ENCODE measurements at regions not wholly inside any gene's neighbourhood (a gene's known extent, or its start where the extent isn't known, plus 50 kb on each side); places are given as distances from the start of the nearest gene placed in this dataset.

- no TSS peak for BruUV-seq (replicated peaks)
- Histone ChIP-seq H3K9me3 (ENCODE audit: control insufficient read depth, insufficient read depth, low read depth, low read length) (no peaks in the 10 kb centered on the region), H3K27me3 (ENCODE audit: control insufficient read depth, insufficient read depth, low read length) (no peaks in the 10 kb centered on the region), H3K36me3 (ENCODE audit: control insufficient read depth, insufficient read depth, low read length) (no peaks in the 10 kb centered on the region), H3K4me3 (ENCODE audit: low read depth in 2 of 2, low read length in 2 of 2) (no peak overlapping the region), H3K27ac (ENCODE audit: low read length) (no peak overlapping the region), H3K4me1 (ENCODE audit: control insufficient read depth, insufficient read depth, low read length) (no peaks in the 10 kb centered on the region)
- CTCF ChIA-PET = no interaction called here
- POLR2A ChIA-PET = no interaction called here
- TF ChIP-seq SIN3A (IDR thresholded peaks at IDR 0.05; ENCODE audit: borderline replicate concordance, insufficient read depth, low read depth, low read length) (no peak), REST (IDR thresholded peaks at IDR 0.05; ENCODE audit: insufficient read depth in 1 of 2, low read depth in 2 of 2, low read length in 1 of 2) (no peak), TCF7L2 (IDR thresholded peaks at IDR 0.05; ENCODE audit: low read depth, low read length) (no peak), CTCF (IDR thresholded peaks at IDR 0.05) (no peak), POLR2AphosphoS5 (IDR thresholded peaks at IDR 0.05; ENCODE audit: low read depth, low read length) (no peak)
- no peak for ATAC-seq
- DNase-seq (ENCODE audit: low read depth, low spot score) = no peak
- in situ Hi-C loops (cut with HindIII; ENCODE audit: low pct_unique_long_range_greater_than_20kb, low sequenced_read_pairs) (no loop called here), intact Hi-C loops (cut with micrococcal nuclease; ENCODE audit: unreplicated experiment) (no loop called here)
Observed at GRCh38 chr5:89011778-89012711, 129.1 kb upstream of the MEF2C start.

GRCh38 chr5:89010512-89010911, 127.5 kb upstream of the MEF2C start:
- in situ Hi-C loops (cut with HindIII; ENCODE audit: low pct_unique_long_range_greater_than_20kb, low sequenced_read_pairs) = no loop called here
- H3K4me3 ChIP-seq (ENCODE audit: low read depth in 2 of 2, low read length in 2 of 2) = no peak overlapping the region

More at GRCh38 chr5:89010512-89010911, 127.5 kb upstream of the MEF2C start:
- ChIA-PET CTCF (no interaction called here), POLR2A (no interaction called here)
- no peak for DNase-seq (ENCODE audit: low read depth, low spot score)
- no peak for ATAC-seq
- no peak overlapping the region for H3K27ac ChIP-seq (ENCODE audit: low read length)
- TF ChIP-seq CTCF (IDR thresholded peaks at IDR 0.05) (no peak), REST (IDR thresholded peaks at IDR 0.05; ENCODE audit: insufficient read depth in 1 of 2, low read depth in 2 of 2, low read length in 1 of 2) (no peak)
- H3K36me3 ChIP-seq (ENCODE audit: control insufficient read depth, insufficient read depth, low read length) = no peaks in the 10 kb centered on the region
- H3K4me1 ChIP-seq (ENCODE audit: control insufficient read depth, insufficient read depth, low read length) = no peaks in the 10 kb centered on the region
- H3K27me3 ChIP-seq (ENCODE audit: control insufficient read depth, insufficient read depth, low read length) = no peaks in the 10 kb centered on the region
- H3K9me3 ChIP-seq (ENCODE audit: control insufficient read depth, insufficient read depth, low read depth, low read length) = no peaks in the 10 kb centered on the region
- intact Hi-C loops (cut with micrococcal nuclease; ENCODE audit: unreplicated experiment) = no loop called here
- no TSS peak for BruUV-seq (replicated peaks)
